Dedifferentiated amniotic fluid mesenchymal stem cell (primary cell): ENCODE measurements at regions not wholly inside any gene's neighbourhood (a gene's known extent, or its start where the extent isn't known, plus 50 kb on each side); places are given as distances from the start of the nearest gene placed in this dataset.
"Not testable (repeated sequence)": the region's sequence is repeated elsewhere in the genome, so short reads cannot be mapped to it uniquely, and the experiment has no call there.

Experiments used
- DNase-seq: peaks from one replicate; pipeline ENCODE4 v3.0.0-alpha.2; 2016; ENCODE audit errors: extremely low spot score

DNA sequence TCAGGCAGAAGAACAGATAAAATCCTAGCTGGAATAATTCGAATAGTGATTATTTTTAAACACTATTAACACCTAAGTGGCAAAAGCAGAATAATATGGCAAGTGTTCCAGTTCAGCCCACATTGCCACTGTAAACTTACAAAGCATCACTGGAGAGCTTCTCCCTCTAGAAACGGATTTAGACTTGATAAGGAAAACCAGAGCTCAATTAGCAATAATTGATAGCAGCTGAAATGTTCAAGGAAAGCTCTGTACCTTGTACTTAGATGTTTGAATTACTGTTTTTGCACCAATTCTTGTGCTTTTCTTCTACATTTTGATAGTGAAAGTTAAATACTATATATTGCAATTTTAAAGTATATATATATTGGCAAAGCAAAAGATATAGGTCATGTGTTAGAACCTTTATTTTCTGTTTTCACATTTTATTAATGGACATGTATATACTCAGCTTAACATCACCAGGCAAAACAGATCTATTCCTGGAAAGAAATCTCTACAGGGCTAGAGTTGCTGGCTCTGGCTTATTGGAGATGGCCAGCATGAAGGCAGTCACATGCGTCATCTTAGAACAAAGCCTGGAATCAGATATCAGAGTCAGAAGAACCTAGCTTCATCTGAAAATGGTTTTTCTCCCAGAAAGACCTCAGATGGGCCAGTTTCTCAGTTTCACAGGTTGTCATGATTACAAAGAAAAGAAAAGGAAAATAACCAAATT, 149.1 kb upstream of the CTAGE1 start:
- no peak for DNase-seq

DNA sequence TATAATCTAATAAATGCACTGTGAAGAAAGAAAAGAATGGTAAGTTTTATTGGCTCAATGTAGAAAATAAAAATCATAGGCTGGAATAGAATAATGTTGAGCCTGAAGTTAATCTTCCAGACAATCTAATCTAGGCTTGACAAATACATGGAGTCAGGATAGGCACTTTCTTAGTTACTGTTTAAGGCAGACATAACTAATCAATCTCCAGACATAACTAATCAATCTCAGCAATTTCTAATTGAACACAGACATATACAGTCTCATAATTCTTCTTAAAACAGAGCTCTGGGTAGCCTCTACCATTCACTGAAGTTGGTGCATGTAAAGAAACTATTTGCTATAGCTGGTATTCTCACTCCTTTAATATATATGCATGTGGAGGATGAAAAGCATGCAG, 150.1 kb upstream of the CTAGE1 start:
- no peak for DNase-seq

DNA sequence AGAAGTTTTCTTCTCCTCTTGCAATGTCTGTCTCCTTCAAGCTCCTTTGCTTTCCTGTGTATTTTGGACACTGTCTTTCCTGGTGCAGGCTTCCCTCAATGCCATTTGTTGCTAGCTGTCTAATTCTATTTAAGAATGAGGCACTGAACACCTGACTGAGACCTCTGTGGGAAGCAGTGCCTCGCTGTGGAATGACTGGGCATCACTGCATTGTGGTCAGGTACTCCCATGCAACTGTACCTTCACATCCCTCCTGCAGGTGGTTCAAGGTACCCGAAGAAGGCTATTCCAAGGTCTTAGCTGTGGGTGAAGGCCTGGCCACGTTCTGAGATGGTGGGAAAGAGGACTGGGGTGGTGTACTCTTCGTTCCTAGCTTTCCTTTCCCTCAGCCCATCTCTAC, 152.8 kb upstream of the CTAGE1 start:
- DNase-seq, result no peak

DNA sequence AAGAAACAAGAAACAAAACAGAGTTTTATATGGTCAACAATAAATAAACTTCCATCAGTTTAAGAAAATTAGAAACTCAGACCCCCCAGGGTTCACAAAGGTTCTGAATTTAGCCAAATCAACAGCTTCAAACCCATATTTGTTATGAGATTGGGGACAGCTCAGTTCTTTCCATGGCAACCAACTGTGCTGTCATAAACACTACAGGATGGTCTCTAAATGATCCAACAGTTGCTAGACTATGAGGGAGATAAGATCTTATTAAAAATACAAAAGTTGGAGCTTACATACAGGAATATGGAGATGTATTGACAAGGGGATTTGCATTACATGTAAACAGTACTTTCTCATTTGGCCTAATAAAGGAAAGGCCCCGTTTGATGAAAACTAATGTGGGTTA, 154.6 kb upstream of the CTAGE1 start:
- DNase-seq, result no peak

DNA sequence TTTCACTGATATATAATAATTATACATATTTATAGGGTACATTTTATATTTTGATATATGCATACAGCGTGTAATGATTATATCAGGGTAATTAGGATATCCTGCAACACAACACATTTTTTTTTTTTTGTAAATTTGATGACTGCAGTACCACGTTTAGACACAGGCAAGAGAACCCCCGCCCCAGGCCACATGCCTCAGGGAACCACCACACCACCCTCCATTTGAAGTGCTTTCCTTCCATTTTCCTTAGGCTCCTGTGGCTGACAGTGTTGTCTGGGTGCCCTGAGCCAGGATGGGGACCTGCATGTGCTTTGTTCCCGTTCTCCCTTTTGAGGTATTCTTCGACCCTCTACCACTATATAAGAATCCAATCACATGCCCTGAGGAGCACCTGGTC, 161.6 kb upstream of the CTAGE1 start:
- DNase-seq, result no peak

DNA sequence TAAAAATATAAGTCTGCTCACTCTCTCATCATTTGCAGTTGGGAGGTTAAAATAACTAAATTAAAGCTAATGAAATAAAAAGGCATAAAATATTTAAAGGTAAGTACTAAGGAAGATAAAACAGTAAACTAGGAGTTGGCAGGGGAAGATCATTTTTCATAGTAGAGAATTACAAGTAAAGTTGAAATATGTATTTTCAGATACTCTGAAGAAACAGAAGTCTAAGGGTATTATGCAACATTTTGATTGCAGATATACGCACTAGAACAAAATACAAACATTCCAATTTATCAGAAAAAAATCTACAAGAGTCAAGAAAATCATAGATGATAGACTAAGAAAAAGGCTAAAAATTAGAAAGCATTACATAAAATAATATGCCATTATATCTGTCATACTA, 167.6 kb upstream of the CTAGE1 start:
- no peak for DNase-seq

DNA sequence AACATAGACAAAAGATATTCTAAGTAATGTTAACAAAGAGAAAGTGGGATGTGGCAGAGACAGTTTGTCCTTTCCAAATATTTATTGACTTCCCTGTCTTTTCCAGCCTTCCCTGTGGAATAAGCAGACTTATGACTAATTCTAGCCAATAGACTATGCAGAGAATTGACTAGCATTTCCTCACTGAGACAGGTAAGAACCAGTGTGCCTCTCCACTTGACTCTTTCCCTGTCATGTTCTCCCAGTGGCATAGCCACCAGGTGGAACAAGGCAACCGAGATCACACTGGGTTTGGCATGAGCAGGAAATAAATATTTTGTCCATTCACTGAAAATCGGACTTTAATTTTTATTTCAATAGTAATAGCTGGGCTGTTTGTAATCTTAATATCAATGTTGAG, 168.1 kb upstream of the CTAGE1 start:
- DNase-seq, result no peak

DNA sequence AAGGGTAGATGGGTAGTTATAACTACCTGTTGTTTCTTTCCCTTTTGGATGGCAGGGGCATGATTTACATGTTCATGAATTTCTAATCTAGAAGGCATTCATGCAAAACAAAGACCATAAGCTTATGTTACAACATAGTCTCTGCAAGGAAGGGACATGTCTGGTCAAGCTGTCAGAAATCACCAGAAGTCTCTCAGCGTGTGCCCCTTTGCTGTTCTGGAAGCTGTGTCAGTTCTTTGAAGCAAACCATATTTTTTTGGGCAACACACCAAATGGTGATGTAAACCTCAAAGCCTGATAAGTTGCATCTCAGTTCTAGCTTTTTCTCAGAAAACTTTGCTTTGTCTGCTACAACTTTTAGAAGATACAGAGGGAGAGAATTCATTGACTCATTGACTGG, 173.5 kb upstream of the CTAGE1 start:
- peak; percentile 45 for DNase-seq

DNA sequence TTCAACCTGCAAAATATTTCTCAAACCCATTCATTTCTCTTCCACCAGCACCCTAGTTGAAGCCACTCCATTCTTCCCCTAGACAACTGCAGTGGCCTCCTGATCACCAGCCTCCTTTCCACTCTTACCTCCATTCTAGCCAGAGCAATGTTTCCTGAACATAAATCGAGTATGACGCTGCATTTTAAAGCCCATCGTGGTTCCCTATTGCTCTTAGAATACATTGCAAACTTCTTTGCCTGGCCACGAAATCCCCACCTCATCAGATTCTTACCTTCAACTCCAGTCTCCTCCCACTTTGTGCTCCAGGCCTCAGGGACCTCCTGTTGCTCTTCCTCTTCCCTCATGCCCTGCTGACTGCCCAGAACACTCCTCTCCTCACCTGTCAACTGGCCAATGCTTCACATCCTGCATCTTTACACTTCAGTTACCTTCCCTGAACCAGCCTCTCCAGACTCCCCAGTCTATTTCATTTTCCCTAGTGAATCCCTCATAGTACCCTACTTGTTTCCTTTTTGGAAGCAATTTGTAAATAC, 176.5 kb upstream of the CTAGE1 start:
- no peak for DNase-seq

DNA sequence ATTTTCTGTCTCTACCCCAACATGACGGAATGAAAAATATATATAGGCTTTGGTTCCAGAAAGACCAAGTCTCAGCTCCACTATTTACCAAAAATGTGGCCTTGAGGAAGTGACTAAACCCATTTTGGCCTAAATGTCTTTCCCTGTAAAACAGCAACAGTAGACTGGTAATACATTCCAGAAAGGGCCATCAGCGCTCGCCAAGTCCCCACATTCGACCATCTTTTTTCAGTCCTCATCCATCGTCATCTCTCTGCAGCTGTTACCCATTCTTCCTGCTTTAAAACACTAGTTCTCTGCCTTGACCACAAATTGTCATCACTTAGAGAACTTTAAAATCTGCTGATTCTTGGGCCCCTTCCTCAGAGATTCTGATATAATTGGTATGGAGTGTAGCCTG, 183.8 kb upstream of the CTAGE1 start:
- DNase-seq, result no peak

DNA sequence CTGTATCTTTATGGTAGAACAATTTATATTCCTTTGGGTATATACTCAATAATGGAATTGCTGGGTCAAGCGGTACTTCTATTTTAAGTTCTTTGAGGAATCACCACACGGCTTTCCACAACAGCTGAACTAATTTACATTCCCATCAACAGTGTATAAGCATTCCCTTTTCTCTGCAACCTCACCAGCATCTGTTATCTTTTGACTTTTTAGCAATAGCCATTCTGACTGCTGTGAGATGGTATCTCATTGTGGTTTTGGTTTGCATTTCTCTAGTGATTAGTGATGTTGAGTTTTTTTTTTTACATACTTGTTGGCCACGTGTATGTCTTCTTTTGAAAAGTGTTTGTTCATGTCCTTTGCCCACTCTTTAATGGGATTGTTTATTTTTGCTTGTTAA, 184.7 kb upstream of the CTAGE1 start:
- not testable (repeated sequence) for DNase-seq

DNA sequence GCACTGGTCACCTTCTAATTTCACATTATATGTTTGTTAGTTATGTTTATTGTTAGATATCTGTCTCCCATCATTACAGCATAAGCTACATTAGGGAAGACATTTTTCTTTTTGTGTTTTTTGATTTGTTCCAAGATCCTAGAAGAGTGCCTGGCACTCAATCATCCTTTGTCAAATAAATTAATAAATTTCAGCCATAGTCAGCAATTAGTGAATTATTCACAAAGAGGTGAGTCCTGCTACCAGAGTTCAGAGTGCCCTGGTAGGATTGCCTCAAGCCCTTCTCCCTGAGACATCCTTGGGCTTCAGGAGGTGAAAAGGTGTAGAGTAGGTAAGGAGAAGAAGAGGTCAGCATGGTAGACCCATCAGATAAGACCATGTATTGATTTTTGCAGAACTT, 186.2 kb upstream of the CTAGE1 start:
- no peak for DNase-seq

DNA sequence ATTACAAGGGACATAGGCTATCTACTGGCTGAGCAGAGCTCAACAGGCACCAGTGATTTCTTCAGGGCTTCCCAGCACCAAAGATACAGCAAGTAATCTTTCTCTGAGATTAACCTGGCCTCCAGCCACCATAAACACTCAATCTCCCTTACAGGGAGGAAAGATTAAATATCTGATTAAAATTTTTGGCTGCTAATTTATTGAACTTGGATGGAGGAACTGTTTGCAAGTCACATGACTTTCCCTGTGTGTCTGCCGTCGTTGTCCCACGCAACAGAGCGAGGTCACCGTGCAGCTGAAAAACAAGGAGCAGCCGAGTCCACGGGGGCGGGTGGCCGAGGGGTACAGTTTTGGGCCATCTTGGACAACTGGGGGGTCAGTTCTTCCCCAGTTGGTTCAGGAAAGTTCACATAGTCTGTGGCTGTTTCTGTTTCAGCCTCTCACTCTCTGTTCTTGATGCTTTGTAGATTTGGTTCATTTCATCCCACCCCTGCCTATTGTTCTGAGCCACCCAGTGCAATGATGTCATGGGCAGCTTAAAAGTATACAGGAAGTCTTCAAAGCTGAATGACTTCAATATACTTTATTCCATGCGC, 186.8 kb upstream of the CTAGE1 start:
- no peak for DNase-seq

DNA sequence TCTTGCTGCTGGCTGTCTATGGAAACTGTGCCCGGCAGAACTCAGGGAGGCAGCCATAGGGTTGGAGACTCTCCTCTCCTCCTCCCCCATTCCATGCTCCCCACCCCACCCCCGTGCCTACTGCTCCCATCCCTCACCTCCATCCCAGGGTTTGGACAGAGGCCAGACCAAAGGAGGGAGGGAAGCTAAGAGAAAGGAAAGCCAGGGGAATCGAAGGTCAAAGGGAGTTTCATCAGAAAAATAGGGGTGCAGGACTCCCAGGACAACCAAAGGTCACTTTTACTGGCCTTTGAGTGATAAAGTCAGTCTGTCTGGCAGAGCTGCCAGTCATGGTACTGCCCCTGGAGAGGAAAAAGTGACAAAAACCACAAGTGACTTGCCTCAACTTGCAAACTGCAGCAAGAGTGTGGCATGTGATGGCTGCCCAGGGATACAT, 187.3 kb upstream of the CTAGE1 start:
- DNase-seq, result no peak

DNA sequence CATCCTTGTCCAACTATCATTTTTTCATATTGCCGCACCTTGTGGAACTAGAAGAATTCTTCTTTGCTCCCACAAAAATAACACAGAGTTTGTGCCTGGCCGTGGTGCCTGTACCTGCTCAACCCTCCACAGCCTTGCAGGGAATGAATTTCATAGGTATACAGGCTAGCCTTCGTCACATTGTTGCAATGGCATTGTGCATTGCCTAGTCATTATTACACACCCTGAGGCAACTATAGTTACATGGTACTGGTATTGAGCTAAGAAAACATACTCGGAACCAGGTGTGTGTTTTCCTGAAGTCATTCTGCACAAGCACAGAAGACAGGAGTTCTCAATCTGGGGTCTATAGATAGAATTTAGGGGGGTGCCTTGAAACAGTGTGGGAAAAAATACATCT, 188.0 kb upstream of the CTAGE1 start:
- no peak for DNase-seq

DNA sequence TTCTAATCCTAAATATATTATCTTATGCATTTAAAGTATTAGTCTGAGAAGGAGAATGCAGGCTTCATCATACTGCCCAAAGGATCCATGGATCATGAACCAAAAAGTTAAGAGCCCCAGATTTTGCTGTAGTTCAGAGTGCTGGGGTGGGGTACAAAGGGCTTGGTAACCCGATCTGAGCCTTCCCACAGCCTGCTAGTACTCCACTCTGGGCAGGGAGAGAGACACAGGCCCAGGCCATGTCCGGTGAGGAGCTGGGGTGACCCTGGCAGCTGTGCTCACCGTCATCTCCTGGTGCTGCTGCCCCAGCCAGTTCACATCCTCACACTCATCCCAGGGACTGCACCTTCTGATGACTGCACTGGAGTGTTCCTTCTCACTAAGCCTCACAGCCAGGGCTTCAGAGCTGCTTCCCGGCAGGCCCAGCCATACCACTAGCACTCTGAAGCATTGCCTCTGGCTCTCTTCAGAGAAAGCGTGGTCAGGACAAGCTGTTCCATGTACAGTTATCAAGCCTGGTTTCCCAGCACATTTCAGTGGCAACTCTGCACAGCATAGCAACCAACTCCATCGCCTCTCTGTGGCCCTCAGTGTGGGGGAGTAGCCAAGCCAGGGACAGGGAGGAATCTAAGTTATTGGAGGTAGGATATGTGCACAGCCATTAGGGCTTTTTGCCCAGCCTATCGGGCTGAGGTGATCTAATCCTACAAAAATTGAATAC, 189.0 kb upstream of the CTAGE1 start:
- DNase-seq, result no peak

DNA sequence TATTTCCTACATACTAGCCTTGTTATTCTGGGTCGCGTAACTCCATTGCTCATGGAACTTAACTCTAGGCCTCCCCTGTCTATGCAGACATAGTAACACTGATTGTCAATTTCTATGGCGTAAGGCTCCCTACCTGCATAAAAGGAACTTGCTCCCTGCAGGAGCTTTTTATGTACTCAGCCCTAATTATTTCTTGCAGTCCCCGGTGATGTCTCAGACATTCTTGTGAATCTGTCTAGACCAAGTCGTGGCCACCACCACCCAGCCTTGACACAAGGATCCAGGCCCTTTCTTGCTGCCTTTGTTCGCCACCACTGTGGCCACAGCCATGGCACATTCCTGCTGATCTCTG, 189.5 kb upstream of the CTAGE1 start:
- no peak for DNase-seq

DNA sequence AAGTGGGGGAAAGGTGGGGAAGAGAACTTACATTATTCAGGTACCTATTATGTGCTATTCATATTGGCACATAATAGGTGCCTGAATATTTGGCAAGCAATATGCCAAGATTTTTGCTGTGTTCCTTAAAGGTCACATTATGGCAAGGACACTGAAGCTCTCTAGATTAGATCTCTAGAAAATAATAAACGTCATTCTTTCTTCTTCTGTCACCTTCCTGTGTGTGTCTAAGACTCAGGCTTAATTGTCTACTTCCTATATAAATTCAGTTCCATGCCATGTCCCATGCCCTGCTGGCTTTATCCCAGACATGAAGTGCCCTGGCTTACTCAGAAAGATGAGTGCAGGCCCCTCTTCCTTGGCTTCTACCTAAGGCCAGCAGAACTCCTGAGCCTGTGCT, 191.1 kb upstream of the CTAGE1 start:
- no peak for DNase-seq

DNA sequence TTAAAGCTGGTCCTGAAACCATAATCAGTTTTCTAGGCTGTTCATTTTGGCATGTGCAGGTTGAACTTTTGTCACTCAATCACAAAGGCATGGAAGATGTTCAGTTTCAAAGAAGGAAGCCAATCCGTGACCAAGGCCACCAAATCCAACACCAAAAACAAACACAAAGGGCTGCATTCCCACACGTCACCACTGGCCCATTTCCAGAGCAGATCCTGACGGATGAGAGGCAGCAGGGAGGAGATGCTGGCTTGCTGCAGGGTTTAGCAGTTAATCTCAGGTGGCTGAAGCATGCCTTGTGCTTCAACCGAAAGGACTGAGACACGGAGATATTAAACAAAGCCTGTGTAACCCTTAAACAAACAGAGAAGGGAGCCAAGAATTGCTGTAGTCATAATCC, 191.9 kb upstream of the CTAGE1 start:
- no peak for DNase-seq

DNA sequence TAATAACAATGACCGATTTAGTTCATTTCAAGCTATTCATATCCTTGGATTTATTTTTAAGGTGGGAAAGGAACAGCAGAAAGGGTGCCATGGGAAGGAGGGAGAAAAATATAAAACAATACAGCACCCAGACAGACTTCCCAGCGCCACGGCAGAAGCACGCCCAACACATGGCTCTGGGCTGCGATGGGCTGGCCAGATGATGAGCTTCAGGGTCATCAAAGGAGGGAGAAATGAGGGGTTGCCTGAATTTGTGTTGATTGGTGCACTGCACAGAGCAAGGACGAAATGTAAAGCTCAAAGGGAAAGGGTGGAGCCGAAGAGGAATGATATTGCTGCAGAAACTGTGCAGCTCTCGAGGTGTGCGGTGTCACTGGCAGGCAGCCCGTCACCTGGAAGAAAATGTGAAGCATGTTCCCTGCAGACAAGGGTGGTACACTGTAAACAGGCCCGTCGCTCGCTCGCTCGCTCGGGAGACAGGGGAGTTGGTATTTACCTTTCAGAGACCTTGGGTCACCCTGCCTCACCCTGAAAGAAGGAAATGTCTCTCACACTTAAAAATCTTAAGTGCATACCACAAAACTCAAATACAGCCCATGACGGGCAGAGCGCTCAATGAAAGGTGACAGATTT, 195.5 kb upstream of the CTAGE1 start:
- DNase-seq, result no peak

DNA sequence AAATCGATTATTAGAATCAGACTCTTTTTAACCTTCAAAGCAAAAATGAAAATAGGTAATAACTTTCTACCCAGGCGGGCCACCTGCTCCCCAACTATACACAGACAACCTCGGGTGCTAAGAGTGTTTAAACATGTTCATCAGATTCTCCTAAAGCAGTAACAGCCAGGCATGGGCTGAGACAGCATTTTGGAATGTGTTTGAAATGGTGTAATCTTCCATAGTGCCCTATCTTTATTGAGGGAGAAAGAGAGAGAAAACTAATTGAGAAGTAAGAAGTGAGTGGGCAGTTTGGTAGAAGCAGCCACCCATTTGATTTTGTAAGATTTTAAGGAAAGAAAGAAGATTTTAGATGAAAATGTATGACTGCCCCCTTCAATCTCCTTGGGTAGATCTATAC, 196.1 kb upstream of the CTAGE1 start:
- no peak for DNase-seq

DNA sequence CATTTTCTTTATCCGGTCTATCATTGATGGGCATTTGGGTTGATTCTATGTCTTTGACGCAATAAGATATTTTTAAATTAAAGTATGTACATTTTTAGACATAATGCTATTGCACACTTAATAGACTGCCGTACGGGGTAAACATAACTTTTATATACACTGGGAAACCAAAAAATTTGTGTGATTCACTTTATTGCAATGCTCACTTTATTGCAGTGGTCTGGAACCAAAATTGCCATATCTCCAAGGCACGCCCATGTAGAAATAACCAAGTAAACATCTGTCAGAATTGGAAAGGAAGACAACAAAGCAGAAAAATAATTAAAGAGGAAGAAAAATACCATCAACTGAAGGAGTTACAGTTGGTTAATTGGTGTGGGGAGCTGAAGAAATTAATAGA, 205.8 kb upstream of the CTAGE1 start:
- DNase-seq, result no peak

DNA sequence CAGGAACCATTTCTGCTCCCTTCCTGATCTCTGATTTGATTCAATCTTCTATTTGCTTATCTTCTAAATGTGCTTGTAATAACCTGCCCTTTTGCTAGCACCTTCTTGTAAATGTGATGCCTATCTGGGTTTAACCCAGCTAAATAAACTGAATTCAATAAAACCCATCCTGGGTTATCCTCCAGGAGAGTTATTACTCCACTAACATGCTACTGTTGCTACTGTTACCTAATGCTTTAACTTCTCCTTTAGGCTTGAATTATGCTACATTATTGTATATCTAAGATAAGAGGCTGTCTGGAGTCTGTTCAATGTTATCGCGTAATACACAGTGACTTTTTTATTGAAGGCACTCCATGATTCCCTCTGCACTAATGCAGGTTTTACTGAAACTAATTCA, 206.5 kb upstream of the CTAGE1 start:
- DNase-seq, result no peak
